ENCODE measurements at regions not wholly inside any gene's neighbourhood (a gene's known extent, or its start where the extent isn't known, plus 50 kb on each side); places are given as distances from the start of the nearest gene placed in this dataset.

DNA sequence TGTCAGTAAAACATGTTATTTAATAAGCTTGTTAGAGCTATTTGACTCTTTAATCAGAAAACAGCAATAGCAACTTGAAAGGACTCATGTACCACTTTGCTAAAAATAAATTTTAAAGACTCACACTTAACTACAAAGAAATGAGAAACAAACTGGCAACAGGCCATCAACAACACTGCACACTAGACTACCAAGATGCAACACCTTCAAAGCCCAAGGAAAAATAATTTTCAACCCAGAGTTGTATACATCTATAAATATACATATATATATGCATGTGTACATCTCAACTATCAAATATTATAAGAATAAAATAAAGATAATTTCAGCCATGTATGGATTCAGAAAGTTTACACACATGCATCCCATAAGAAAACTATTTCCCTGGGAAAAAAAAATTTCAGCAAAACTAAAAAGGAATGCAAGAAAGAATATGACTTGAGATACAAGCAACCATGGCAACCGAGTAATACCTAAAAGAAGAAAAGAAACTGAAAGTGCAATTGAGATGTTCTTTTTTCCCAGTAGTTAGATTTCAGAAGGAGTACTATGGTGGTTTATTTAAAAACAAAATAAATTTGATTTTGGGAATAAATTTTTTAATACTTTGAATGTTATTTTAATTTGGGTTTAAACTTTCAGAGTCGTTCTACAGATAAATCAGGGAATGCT, 303.8 kb downstream of the UBE3D start:
- no peak for DNase-seq (ENCODE audit: extremely low read depth, low read depth)
- no peak for TF ChIP-seq CTCF (IDR thresholded peaks at IDR 0.05; ENCODE audit: low read depth, low read length)

GRCh38 chr6:82766476-82766875, 299.2 kb downstream of the UBE3D start:
- TF ChIP-seq CTCF (IDR thresholded peaks at IDR 0.05; ENCODE audit: low read depth, low read length) = no peak
- DNase-seq (ENCODE audit: extremely low read depth, low read depth) = no peak

DNA sequence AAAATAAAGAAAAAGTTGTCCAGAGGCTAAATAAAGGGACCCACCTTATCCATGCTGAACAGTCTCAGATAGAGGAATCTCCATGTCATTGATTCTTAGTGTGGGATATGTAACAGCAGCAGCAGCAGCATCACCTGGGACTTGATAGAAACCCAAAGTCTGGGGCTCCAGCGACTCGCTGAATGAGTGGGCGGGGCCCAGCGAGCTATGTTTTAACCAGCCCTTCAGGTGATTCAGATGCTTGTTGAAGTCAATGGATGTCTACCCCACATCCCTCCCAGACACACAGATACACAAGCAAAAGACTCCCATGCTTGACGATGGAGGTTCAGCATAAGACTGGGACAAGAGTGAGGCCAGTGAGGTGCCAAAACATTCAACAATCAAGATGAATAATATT, 298.6 kb downstream of the UBE3D start:
- no peak for TF ChIP-seq CTCF (IDR thresholded peaks at IDR 0.05; ENCODE audit: low read depth, low read length)
- no peak for DNase-seq (ENCODE audit: extremely low read depth, low read depth)

GRCh38 chr6:82767447-82767846, 298.2 kb downstream of the UBE3D start:
- TF ChIP-seq CTCF (IDR thresholded peaks at IDR 0.05; ENCODE audit: low read depth, low read length) = no peak
- no peak for DNase-seq (ENCODE audit: extremely low read depth, low read depth)

DNA sequence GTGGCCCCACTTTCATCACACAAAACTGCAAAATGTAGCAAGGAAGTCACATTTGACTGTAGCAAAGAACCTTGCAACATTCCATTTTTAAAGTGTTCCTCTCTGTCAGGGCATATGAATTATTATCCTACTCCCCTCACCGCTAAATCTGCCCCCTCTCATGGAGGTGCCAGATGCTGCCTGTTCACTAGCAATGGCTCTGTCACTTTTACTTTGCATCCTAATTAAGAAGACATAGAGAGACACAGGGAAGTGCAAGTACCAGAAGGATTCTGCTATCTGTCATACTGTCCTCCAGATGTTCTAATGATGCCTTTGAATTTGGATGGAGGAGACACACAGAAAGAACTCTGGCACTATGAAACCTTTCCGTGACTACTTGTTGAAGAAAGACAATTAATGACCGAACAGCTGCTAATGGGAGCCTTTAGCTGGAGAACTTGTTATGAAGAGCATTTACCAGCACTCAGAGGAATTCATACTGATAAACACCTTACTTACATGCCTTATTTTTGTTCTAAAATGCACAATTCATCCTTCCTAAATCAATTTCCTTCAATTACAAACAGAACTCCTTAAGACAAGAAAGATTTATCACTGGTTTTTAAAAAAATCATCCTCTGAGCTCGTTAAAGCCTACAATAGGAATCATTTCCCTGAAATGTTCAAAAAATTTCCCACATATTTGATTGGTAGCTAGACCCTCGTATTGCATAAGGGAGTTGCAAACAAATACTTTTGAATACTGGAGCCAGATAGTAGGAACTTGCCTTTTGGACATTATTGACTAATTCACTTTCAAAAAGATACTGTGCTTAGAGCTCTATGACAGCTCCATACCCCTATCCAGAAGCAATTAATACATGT, 292.6 kb downstream of the UBE3D start:
- no peak for DNase-seq (ENCODE audit: extremely low read depth, low read depth)
- no peak for TF ChIP-seq CTCF (IDR thresholded peaks at IDR 0.05; ENCODE audit: low read depth, low read length)

DNA sequence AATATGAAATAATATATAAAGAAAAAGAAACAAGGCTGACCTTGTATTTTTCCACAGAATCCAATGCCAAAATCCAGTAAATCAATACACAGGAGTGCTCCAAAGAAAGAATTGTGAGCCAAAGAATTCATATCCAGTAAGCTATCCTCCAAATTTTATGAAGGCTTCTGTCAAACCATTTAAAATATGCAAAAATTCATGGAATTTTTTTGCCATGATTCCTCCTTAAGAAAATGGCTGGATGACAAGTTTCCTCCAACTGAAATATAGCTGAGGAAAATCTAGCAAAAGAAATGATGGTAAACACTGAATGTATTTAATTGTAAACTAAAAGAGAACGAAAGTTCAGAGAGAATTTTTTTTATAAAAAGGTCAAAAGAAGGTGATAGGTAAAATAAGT, 290.3 kb downstream of the UBE3D start:
- DNase-seq (ENCODE audit: extremely low read depth, low read depth) = no peak
- TF ChIP-seq CTCF (IDR thresholded peaks at IDR 0.05; ENCODE audit: low read depth, low read length) = no peak

DNA sequence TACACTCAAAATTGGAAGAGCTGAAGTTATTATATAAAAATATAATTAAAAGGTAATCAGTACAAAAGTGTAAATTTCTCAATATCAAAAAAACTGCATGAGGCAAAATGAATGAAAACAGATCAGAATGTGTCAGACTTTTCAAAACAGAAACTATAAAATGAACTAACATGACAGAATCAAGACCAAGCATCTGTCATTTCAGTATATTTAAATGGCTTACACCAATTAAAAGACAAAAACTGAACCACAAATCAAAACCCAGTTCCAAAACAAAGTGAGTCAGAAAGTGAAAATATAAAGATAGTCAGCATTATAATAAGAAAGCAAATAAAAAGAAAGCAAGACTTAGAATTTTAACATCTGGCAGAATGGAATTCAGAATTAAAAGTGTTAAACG, 289.7 kb downstream of the UBE3D start:
- no peak for DNase-seq (ENCODE audit: extremely low read depth, low read depth)
- TF ChIP-seq CTCF (IDR thresholded peaks at IDR 0.05; ENCODE audit: low read depth, low read length) = no peak
